GM23248 (cell line): ENCODE measurements at regions not wholly inside any gene's neighbourhood (a gene's known extent, or its start where the extent isn't known, plus 50 kb on each side); places are given as distances from the start of the nearest gene placed in this dataset.

Source experiments
- DNase-seq: peaks from one replicate; pipeline ENCODE4 v3.0.0-alpha.2; 2015
- H2AFZ ChIP-seq: fragments of 200-600 bp; sonication (generic); 2 replicates; pipeline ENCODE4 v1.6.1; 2016; ENCODE audit warnings: antibody characterized with exemption
- H3F3A ChIP-seq: fragments of 200-600 bp; sonication (generic); 2 replicates; pipeline ENCODE4 v1.6.1; 2016; ENCODE audit warnings: mild to moderate bottlenecking, antibody characterized with exemption, mixed run types; ENCODE audit not compliant: insufficient read depth
- H3K27ac ChIP-seq: fragments of 200-600 bp; sonication (generic); 2 replicates; pipeline ENCODE4 v1.5.1; 2016; ENCODE audit warnings: mild to moderate bottlenecking
- H3K27me3 ChIP-seq: fragments of 200-600 bp; sonication (generic); replicated peaks from 2 replicates; pipeline ENCODE4 v1.6.1; 2016; ENCODE audit warnings: mild to moderate bottlenecking; ENCODE audit not compliant: insufficient read depth
- H3K36me3 ChIP-seq: fragments of 200-600 bp; sonication (generic); 2 replicates; pipeline ENCODE4 v1.6.1; 2016; ENCODE audit warnings: low read depth, mild to moderate bottlenecking
- H3K4me1 ChIP-seq: fragments of 200-600 bp; sonication (generic); 2 replicates; pipeline ENCODE4 v1.6.1; 2016; ENCODE audit warnings: mild to moderate bottlenecking; ENCODE audit not compliant: insufficient read depth
- H3K4me2 ChIP-seq: fragments of 200-600 bp; sonication (generic); one replicate; pipeline ENCODE4 v1.6.1; 2016; ENCODE audit warnings: mild to moderate bottlenecking; ENCODE audit not compliant: unreplicated experiment
- H3K4me3 ChIP-seq: fragments of 200-600 bp; sonication (generic); 2 replicates; pipeline ENCODE4 v1.5.1; 2016; ENCODE audit warnings: mild to moderate bottlenecking
- H3K79me2 ChIP-seq: fragments of 200-600 bp; sonication (generic); 2 replicates; pipeline ENCODE4 v1.6.1; 2016; ENCODE audit warnings: mild to moderate bottlenecking; ENCODE audit not compliant: insufficient read depth
- H3K9ac ChIP-seq: fragments of 200-600 bp; sonication (generic); 2 replicates; pipeline ENCODE4 v1.6.1; 2016; ENCODE audit warnings: mild to moderate bottlenecking
- H3K9me2 ChIP-seq: fragments of 200-600 bp; sonication (generic); 2 replicates; pipeline ENCODE4 v1.6.1; 2016; ENCODE audit warnings: mixed run types, mild to moderate bottlenecking, moderate library complexity; ENCODE audit not compliant: insufficient read depth
- H3K9me3 ChIP-seq: fragments of 200-600 bp; sonication (generic); one replicate; pipeline ENCODE4 v1.6.1; 2017; ENCODE audit warnings: low read depth
- H4K20me1 ChIP-seq: fragments of 200-600 bp; sonication (generic); 2 replicates; pipeline ENCODE4 v1.6.0; 2016; ENCODE audit not compliant: insufficient read depth
- EZH2 ChIP-seq: fragments of 200-600 bp; sonication (generic); IDR thresholded peaks from 2 replicates; pipeline ENCODE4 v1.6.1; 2018; ENCODE audit warnings: antibody characterized with exemption, mild to moderate bottlenecking; ENCODE audit not compliant: insufficient read depth, poor library complexity, severe bottlenecking
- EZH2phosphoT487 ChIP-seq: fragments of 200-600 bp; sonication (generic); IDR thresholded peaks from 2 replicates; pipeline ENCODE4 v1.6.1; 2018; ENCODE audit warnings: antibody characterized with exemption, moderate library complexity, mild to moderate bottlenecking, low read depth; ENCODE audit not compliant: insufficient read depth
- WGBS, 2 experiments: methylation state at CpG; one replicate each; pipeline ENCODE4 v1.1.6; 2015 to 2017; ENCODE audit warnings: low lambda C conversion rate in 2 of 2, low coverage in 1 of 2; ENCODE audit errors: missing lambda C conversion rate in 2 of 2; 5-methylcytosine and 5-hydroxymethylcytosine counted together
- in situ Hi-C: fragments of 300-500 bp; cut with MboI; formaldehyde crosslinking; loops from 2 replicates; pipeline ENCODE4 v1.15.0; 2020

- no peaks in the 10 kb centered on the region for H3K4me1 ChIP-seq
- in situ Hi-C loops = no loop called here
- H3K4me2 ChIP-seq = no peak overlapping the region
- no peak overlapping the region for H3K9ac ChIP-seq
- H3K36me3 ChIP-seq = no peaks in the 10 kb centered on the region
- H4K20me1 ChIP-seq = no peaks in the 10 kb centered on the region
- no peaks in the 10 kb centered on the region for H3K9me2 ChIP-seq
- no peaks in the 10 kb centered on the region; the same call in 1 of the 2 replicates for H3K27me3 ChIP-seq
- no peak overlapping the region for H3K4me3 ChIP-seq
- H3F3A ChIP-seq = no peaks in the 10 kb centered on the region
- no peaks in the 10 kb centered on the region for H3K79me2 ChIP-seq
- no peak for TF ChIP-seq EZH2phosphoT487
- no peak for TF ChIP-seq EZH2
- 25 to 31% methylated on average over 6 of the region's 6 CpGs for WGBS, 2 experiments
- no peak overlapping the region for H2AFZ ChIP-seq
- no peaks in the 10 kb centered on the region for H3K9me3 ChIP-seq
- DNase-seq = no peak
- H3K27ac ChIP-seq = no peak overlapping the region
These were observed 247.8 kb downstream of the EIPR1 start for GRCh38 chr2:3129867-3130266.

- in situ Hi-C loops = no loop called here
- no peaks in the 10 kb centered on the region for H3K9me2 ChIP-seq
These were observed 248.8 kb downstream of the EIPR1 start for GRCh38 chr2:3128786-3129185.

GRCh38 chr2:3127710-3128109 lies 249.9 kb downstream of the EIPR1 start:
- H3K27ac ChIP-seq = no peak overlapping the region
- H3K4me1 ChIP-seq = no peaks in the 10 kb centered on the region
- H3K4me3 ChIP-seq = no peak overlapping the region
- H3K36me3 ChIP-seq = no peaks in the 10 kb centered on the region
- no peaks in the 10 kb centered on the region for H3K9me3 ChIP-seq
- H3K9ac ChIP-seq = no peak overlapping the region
- 16 to 23% methylated on average over 5 of the region's 5 CpGs for WGBS, 2 experiments
- H3K27me3 ChIP-seq = no peaks in the 10 kb centered on the region; the same call in 1 of the 2 replicates
- no peaks in the 10 kb centered on the region for H3F3A ChIP-seq
- no peaks in the 10 kb centered on the region for H3K9me2 ChIP-seq
- H3K4me2 ChIP-seq = no peak overlapping the region
- in situ Hi-C loops = no loop called here
- no peak for DNase-seq
- H2AFZ ChIP-seq = no peak overlapping the region; the same call in 1 of the 2 replicates
- no peaks in the 10 kb centered on the region for H3K79me2 ChIP-seq
- no peaks in the 10 kb centered on the region for H4K20me1 ChIP-seq
- TF ChIP-seq EZH2 = no peak
- TF ChIP-seq EZH2phosphoT487 = no peak

More at GRCh38 chr2:3128786-3129185, 248.8 kb downstream of the EIPR1 start:
- Histone ChIP-seq H3F3A (no peaks in the 10 kb centered on the region), H3K9ac (no peak overlapping the region), H3K27me3 (no peaks in the 10 kb centered on the region; the same call in 1 of the 2 replicates), H2AFZ (no peak overlapping the region), H3K27ac (no peak overlapping the region), H3K4me1 (no peaks in the 10 kb centered on the region), H3K36me3 (no peaks in the 10 kb centered on the region), H4K20me1 (no peaks in the 10 kb centered on the region), H3K79me2 (no peaks in the 10 kb centered on the region), H3K9me3 (no peaks in the 10 kb centered on the region), H3K4me3 (no peak overlapping the region), H3K4me2 (no peak overlapping the region)
- WGBS, 2 experiments = 79 to 83% methylated on average over 7 of the region's 7 CpGs
- TF ChIP-seq EZH2phosphoT487 (no peak), EZH2 (no peak)
- no peak for DNase-seq

- Histone ChIP-seq H3K4me2 (no peak overlapping the region), H3K4me1 (no peaks in the 10 kb centered on the region), H3F3A (no peaks in the 10 kb centered on the region), H2AFZ (peak overlapping the region; percentile 62), H3K9me2 (no peaks in the 10 kb centered on the region), H3K27me3 (no peaks in the 10 kb centered on the region; the same call in 1 of the 2 replicates), H3K27ac (no peak overlapping the region), H3K36me3 (no peaks in the 10 kb centered on the region), H3K9me3 (no peaks in the 10 kb centered on the region), H4K20me1 (no peaks in the 10 kb centered on the region), H3K79me2 (no peaks in the 10 kb centered on the region), H3K9ac (no peak overlapping the region), H3K4me3 (no peak overlapping the region)
- in situ Hi-C loops = no loop called here
- WGBS, 2 experiments = 34 to 42% methylated on average over 23 of the region's 23 CpGs
- TF ChIP-seq EZH2phosphoT487 = no peak
- TF ChIP-seq EZH2 = no peak
- DNase-seq = no peak
These were observed 250.6 kb downstream of the EIPR1 start for GRCh38 chr2:3126911-3127621.
